MM.1S (cell line): ENCODE measurements at regions not wholly inside any gene's neighbourhood (a gene's known extent, or its start where the extent isn't known, plus 50 kb on each side); places are given as distances from the start of the nearest gene placed in this dataset.

Experiments used
- CTCF ChIP-seq: fragments of 300-600 bp; sonication (generic); IDR thresholded peaks from 2 replicates; pipeline ENCODE4 v1.5.1; 2016; ENCODE audit warnings: antibody characterized with exemption, low read length, mixed read lengths
- EZH2 ChIP-seq: fragments of 300-600 bp; sonication (generic); optimal IDR thresholded peaks from 2 replicates; pipeline ENCODE3; 2017; ENCODE audit warnings: low read depth, mild to moderate bottlenecking, antibody characterized with exemption, low read length, mixed read lengths
- EZH2phosphoT487 ChIP-seq: fragments of 300-600 bp; sonication (generic); IDR thresholded peaks from 2 replicates; pipeline ENCODE4 v1.6.1; 2018; ENCODE audit warnings: antibody characterized with exemption, low read length

GRCh38 chr10:58943256-58943890 lies 233.1 kb upstream of the PHYHIPL start:
- TF ChIP-seq CTCF: no peak
- no peak for TF ChIP-seq EZH2
- no peak for TF ChIP-seq EZH2phosphoT487
